IMR-90 (cell line): ENCODE measurements at regions not wholly inside any gene's neighbourhood (a gene's known extent, or its start where the extent isn't known, plus 50 kb on each side); places are given as distances from the start of the nearest gene placed in this dataset.

Experiments
- ATAC-seq: fragments of 200-7000 bp; cut with Tn5 transposase; 2 replicates; pipeline ENCODE4 v1.9.1; 2020; ENCODE audit warnings: low read depth, mild to moderate bottlenecking, moderate library complexity
- BruUV-seq: library from RNA; stranded (reverse); fragments of 400-500 nt; replicated peaks from 2 replicates; lab custom pipeline; 2021; lab: Mats Ljungman, UMichigan
- CTCF ChIA-PET: fragments of 300-600 bp; formaldehyde crosslinking; extraction: SDS; loops from one replicate; lab custom pipeline; 2021; ENCODE audit warnings: antibody characterized with exemption; lab: Yijun Ruan, JAX
- POLR2A ChIA-PET: fragments of 300-600 bp; sonication (Branson Sonifier 250); formaldehyde crosslinking; loops from one replicate; lab custom pipeline; 2022; ENCODE audit warnings: antibody characterized with exemption; ENCODE audit not compliant: unreplicated experiment; lab: Charles Lee
- DNase-seq: peaks from one replicate; pipeline ENCODE4 v3.0.0; 2013
- H2AFZ ChIP-seq: replicated peaks from 2 replicates; pipeline ENCODE3; 2013; ENCODE audit warnings: low read length, mild to moderate bottlenecking; ENCODE audit not compliant: poor library complexity
- H2AK5ac ChIP-seq: 2 replicates; pipeline ENCODE4 v1.6.1; 2013; ENCODE audit warnings: low read depth, low read length, inconsistent platforms
- H2AK9ac ChIP-seq: replicated peaks from 2 replicates; pipeline ENCODE3; 2013; ENCODE audit warnings: mild to moderate bottlenecking, low read depth, low read length, moderate library complexity; ENCODE audit not compliant: poor library complexity
- H2BK120ac ChIP-seq: 2 replicates; pipeline ENCODE4 v1.6.1; 2013; ENCODE audit warnings: low read depth, low read length, inconsistent platforms
- H2BK15ac ChIP-seq: 3 replicates; pipeline ENCODE4 v1.6.1; 2013; ENCODE audit warnings: low read depth, low read length, inconsistent platforms
- H2BK20ac ChIP-seq: 2 replicates; pipeline ENCODE4 v1.6.1; 2013; ENCODE audit warnings: low read depth, mild to moderate bottlenecking, inconsistent platforms, low read length, moderate library complexity
- H2BK5ac ChIP-seq: 2 replicates; pipeline ENCODE4 v1.6.1; 2013; ENCODE audit warnings: mild to moderate bottlenecking, low read depth, low read length, inconsistent platforms; ENCODE audit not compliant: poor library complexity, severe bottlenecking
- H3K14ac ChIP-seq: replicated peaks from 2 replicates; pipeline ENCODE4 v1.6.1; 2013; ENCODE audit warnings: low read depth, low read length, inconsistent platforms
- H3K18ac ChIP-seq: 2 replicates; pipeline ENCODE4 v1.6.1; 2013; ENCODE audit warnings: low read depth, low read length, control low read depth
- H3K23ac ChIP-seq: 2 replicates; pipeline ENCODE4 v1.6.1; 2013; ENCODE audit warnings: low read depth, low read length, inconsistent platforms
- H3K27ac ChIP-seq: 2 replicates; pipeline ENCODE4 v1.5.1; 2013; ENCODE audit warnings: mild to moderate bottlenecking, control low read depth, low read length; ENCODE audit not compliant: insufficient read depth
- H3K27me3 ChIP-seq: 2 replicates; pipeline ENCODE4 v1.6.1; 2013; ENCODE audit warnings: low read length; ENCODE audit not compliant: control insufficient read depth, insufficient read depth
- H3K36me3 ChIP-seq: 2 replicates; pipeline ENCODE4 v1.6.1; 2013; ENCODE audit warnings: low read length, mixed read lengths; ENCODE audit not compliant: control insufficient read depth, insufficient read depth
- H3K4ac ChIP-seq: 2 replicates; pipeline ENCODE4 v1.6.1; 2013; ENCODE audit warnings: low read depth, low read length, inconsistent platforms
- H3K4me1 ChIP-seq: 2 replicates; pipeline ENCODE4 v1.6.1; 2013; ENCODE audit warnings: low read length, mixed read lengths; ENCODE audit not compliant: control insufficient read depth, insufficient read depth
- H3K4me2 ChIP-seq: 2 replicates; pipeline ENCODE4 v1.6.1; 2013; ENCODE audit warnings: low read depth, mild to moderate bottlenecking, control low read depth, low read length, moderate library complexity
- H3K4me3 ChIP-seq: 2 replicates; pipeline ENCODE4 v1.5.1; 2013; ENCODE audit warnings: low read depth, mild to moderate bottlenecking, control low read depth, low read length, moderate library complexity; ENCODE audit not compliant: insufficient read depth
- H3K56ac ChIP-seq: 2 replicates; pipeline ENCODE4 v1.6.1; 2013; ENCODE audit warnings: low read length, inconsistent platforms; ENCODE audit not compliant: insufficient read depth; ENCODE audit errors: extremely low read depth
- H3K79me1 ChIP-seq, 2 experiments: 2 replicates each; pipeline ENCODE4 v1.6.1; 2013; ENCODE audit warnings: low read length in 2 of 2, inconsistent platforms in 1 of 2, low read depth in 1 of 2
- H3K9ac ChIP-seq: 2 replicates; pipeline ENCODE4 v1.6.1; 2013; ENCODE audit warnings: low read depth, low read length, control low read depth
- H3K9me1 ChIP-seq: 2 replicates; pipeline ENCODE4 v1.6.1; 2013; ENCODE audit warnings: low read length, inconsistent platforms; ENCODE audit not compliant: insufficient read depth
- H3K9me3 ChIP-seq: 2 replicates; pipeline ENCODE4 v1.6.1; 2013; ENCODE audit warnings: low read length; ENCODE audit not compliant: control insufficient read depth, insufficient read depth
- H4K20me1 ChIP-seq: 2 replicates; pipeline ENCODE4 v1.6.1; 2013; ENCODE audit warnings: low read length, inconsistent platforms; ENCODE audit not compliant: insufficient read depth
- H4K5ac ChIP-seq: 2 replicates; pipeline ENCODE4 v1.6.1; 2013; ENCODE audit warnings: mild to moderate bottlenecking, low read depth, low read length, control low read depth
- H4K8ac ChIP-seq, 2 experiments: 2 replicates each; pipeline ENCODE4 v1.6.1; 2013; ENCODE audit warnings: low read depth in 2 of 2, low read length in 2 of 2, control low read depth in 1 of 2, inconsistent platforms in 1 of 2
- H4K91ac ChIP-seq: 2 replicates; pipeline ENCODE4 v1.6.1; 2013; ENCODE audit warnings: low read depth, low read length, inconsistent platforms; ENCODE audit not compliant: insufficient read depth
- BHLHE40 ChIP-seq: fragments of 150-350 bp; IDR thresholded peaks from 2 replicates; pipeline ENCODE4 v1.6.1; 2016; ENCODE audit warnings: mild to moderate bottlenecking, low read depth, low read length
- CEBPB ChIP-seq: IDR thresholded peaks from 2 replicates; pipeline ENCODE4 v1.6.1; 2012; ENCODE audit warnings: low read depth, low read length, improper control_type of control experiment
- CHD1 ChIP-seq: IDR thresholded peaks from 2 replicates; pipeline ENCODE4 v1.6.1; 2012; ENCODE audit warnings: low read depth, low read length, improper control_type of control experiment
- FOS ChIP-seq: fragments of 150-350 bp; IDR thresholded peaks from 2 replicates; pipeline ENCODE4 v1.6.1; 2016; ENCODE audit warnings: low read depth, low read length
- MAFK ChIP-seq: IDR thresholded peaks from 2 replicates; pipeline ENCODE4 v1.6.1; 2012; ENCODE audit warnings: low read depth, low read length, improper control_type of control experiment
- MAZ ChIP-seq: IDR thresholded peaks from 2 replicates; pipeline ENCODE4 v1.6.1; 2012; ENCODE audit warnings: low read depth, mild to moderate bottlenecking, low read length, improper control_type of control experiment, moderate library complexity, borderline replicate concordance
- MXI1 ChIP-seq: IDR thresholded peaks from 2 replicates; pipeline ENCODE4 v1.6.1; 2012; ENCODE audit warnings: low read depth, mild to moderate bottlenecking, low read length, moderate library complexity, borderline replicate concordance
- NFE2L2 ChIP-seq: fragments of 150-350 bp; IDR thresholded peaks from 2 replicates; pipeline ENCODE4 v1.6.1; 2016; ENCODE audit warnings: low read depth, mild to moderate bottlenecking, low read length
- POLR2A ChIP-seq: IDR thresholded peaks from 2 replicates; pipeline ENCODE4 v1.6.1; 2012; ENCODE audit warnings: mild to moderate bottlenecking, low read depth, low read length
- RAD21 ChIP-seq: IDR thresholded peaks from 2 replicates; pipeline ENCODE4 v1.6.1; 2012; ENCODE audit warnings: low read length, improper control_type of control experiment
- RCOR1 ChIP-seq: IDR thresholded peaks from 2 replicates; pipeline ENCODE4 v1.6.1; 2012; ENCODE audit warnings: mild to moderate bottlenecking, low read length, improper control_type of control experiment; ENCODE audit not compliant: insufficient replicate concordance
- RFX5 ChIP-seq: IDR thresholded peaks from 2 replicates; pipeline ENCODE4 v1.8.0; 2012; ENCODE audit warnings: low read depth, mild to moderate bottlenecking, low read length, moderate library complexity
- SMC3 ChIP-seq: fragments of 150-350 bp; IDR thresholded peaks from 2 replicates; pipeline ENCODE4 v1.6.1; 2016; ENCODE audit warnings: low read depth, mild to moderate bottlenecking, antibody characterized with exemption, low read length, moderate library complexity
- USF2 ChIP-seq: fragments of 150-350 bp; IDR thresholded peaks from 2 replicates; pipeline ENCODE4 v1.6.1; 2017; ENCODE audit warnings: mild to moderate bottlenecking, antibody characterized with exemption, low read length, low read depth
- WGBS, 2 experiments: methylation state at CpG; one replicate each; pipeline versions ENCODE4 v1.1.5 to v1.1.7; 2013; ENCODE audit warnings: missing lambda C conversion rate in 2 of 2; ENCODE audit not compliant: insufficient read length in 1 of 2; ENCODE audit errors: extremely low coverage in 2 of 2; 5-methylcytosine and 5-hydroxymethylcytosine counted together
- dilution Hi-C: fragments of 300-500 bp; cut with HindIII; formaldehyde crosslinking; loops from one replicate; pipeline ENCODE4 v1.14.3; 2018; ENCODE audit warnings: low sequenced_read_pairs; ENCODE audit not compliant: unreplicated experiment
- in situ Hi-C: fragments of 300-500 bp; cut with MboI; formaldehyde crosslinking; loops from 3 replicates; pipeline ENCODE4 v1.14.3; 2019; ENCODE audit warnings: low sequenced_read_pairs, inconsistent platforms, mixed read lengths
- intact Hi-C: fragments of 100-400 bp; cut with micrococcal nuclease; formaldehyde crosslinking; loops from 2 replicates; pipeline ENCODE4 v1.10.0; 2022
- TF ChIP-seq, protein P1 (sequence below): conservative IDR thresholded peaks from 2 replicates; pipeline ENCODE4 v1.5.1; 2012; ENCODE audit warnings: mild to moderate bottlenecking, low read depth, low read length, improper control_type of control experiment
- TF ChIP-seq, protein P2 (sequence below): fragments of 150-350 bp; IDR thresholded peaks from 2 replicates; pipeline ENCODE4 v1.6.1; 2016; ENCODE audit warnings: low read depth, mild to moderate bottlenecking, low read length, moderate library complexity, borderline replicate concordance

GRCh38 chr6:48615041-48615440, 504.0 kb upstream of the PTCHD4 start:
- Histone ChIP-seq H4K20me1 (no peaks in the 10 kb centered on the region), H2AFZ (no peak overlapping the region), H3K4me2 (no peak overlapping the region), H3K23ac (no peak overlapping the region), H4K5ac (no peak overlapping the region), H2AK5ac (no peak overlapping the region), H3K9ac (no peak overlapping the region), H3K36me3 (no peaks in the 10 kb centered on the region), H2BK120ac (no peak overlapping the region), H3K18ac (no peak overlapping the region), H3K4ac (no peak overlapping the region), H4K91ac (no peak overlapping the region), H2BK15ac (no peak overlapping the region), H3K9me3 (no peaks in the 10 kb centered on the region), H2BK20ac (no peak overlapping the region), H3K4me3 (no peak overlapping the region), H3K79me1 (no peaks in the 10 kb centered on the region), H2BK5ac (no peak overlapping the region), H3K4me1 (no peaks in the 10 kb centered on the region), H2AK9ac (no peak overlapping the region), H3K9me1 (no peaks in the 10 kb centered on the region), H4K8ac (no peak overlapping the region), H3K27me3 (no peaks in the 10 kb centered on the region), H3K14ac (no peak overlapping the region), H3K27ac (no peak overlapping the region), H3K56ac (no peak overlapping the region)
- ChIA-PET CTCF (interaction anchor here (1.2 kb wide), 1 partner anchor 14 kb away, joined by 4 read pairs; no protein-coding TSS in a partner anchor), POLR2A (no interaction called here)
- intact Hi-C loops = no loop called here
- no CpG with 5 or more reads among the region's 2 CpGs for WGBS, 2 experiments
- BruUV-seq = no TSS peak
- dilution Hi-C loops = no loop called here
- DNase-seq (peak; percentile 30), ATAC-seq (peak; percentile 72)
- TF ChIP-seq CHD1 (no peak), RCOR1 (no peak), RAD21 (no peak), MXI1 (no peak), BHLHE40 (no peak), SMC3 (no peak), POLR2A (no peak), MAFK (no peak), CEBPB (no peak), USF2 (no peak), NFE2L2 (no peak), RFX5 (no peak), MAZ (no peak), FOS (no peak)
- TF ChIP-seq, protein P1, sequence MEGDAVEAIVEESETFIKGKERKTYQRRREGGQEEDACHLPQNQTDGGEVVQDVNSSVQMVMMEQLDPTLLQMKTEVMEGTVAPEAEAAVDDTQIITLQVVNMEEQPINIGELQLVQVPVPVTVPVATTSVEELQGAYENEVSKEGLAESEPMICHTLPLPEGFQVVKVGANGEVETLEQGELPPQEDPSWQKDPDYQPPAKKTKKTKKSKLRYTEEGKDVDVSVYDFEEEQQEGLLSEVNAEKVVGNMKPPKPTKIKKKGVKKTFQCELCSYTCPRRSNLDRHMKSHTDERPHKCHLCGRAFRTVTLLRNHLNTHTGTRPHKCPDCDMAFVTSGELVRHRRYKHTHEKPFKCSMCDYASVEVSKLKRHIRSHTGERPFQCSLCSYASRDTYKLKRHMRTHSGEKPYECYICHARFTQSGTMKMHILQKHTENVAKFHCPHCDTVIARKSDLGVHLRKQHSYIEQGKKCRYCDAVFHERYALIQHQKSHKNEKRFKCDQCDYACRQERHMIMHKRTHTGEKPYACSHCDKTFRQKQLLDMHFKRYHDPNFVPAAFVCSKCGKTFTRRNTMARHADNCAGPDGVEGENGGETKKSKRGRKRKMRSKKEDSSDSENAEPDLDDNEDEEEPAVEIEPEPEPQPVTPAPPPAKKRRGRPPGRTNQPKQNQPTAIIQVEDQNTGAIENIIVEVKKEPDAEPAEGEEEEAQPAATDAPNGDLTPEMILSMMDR = no peak
- TF ChIP-seq, protein P2, sequence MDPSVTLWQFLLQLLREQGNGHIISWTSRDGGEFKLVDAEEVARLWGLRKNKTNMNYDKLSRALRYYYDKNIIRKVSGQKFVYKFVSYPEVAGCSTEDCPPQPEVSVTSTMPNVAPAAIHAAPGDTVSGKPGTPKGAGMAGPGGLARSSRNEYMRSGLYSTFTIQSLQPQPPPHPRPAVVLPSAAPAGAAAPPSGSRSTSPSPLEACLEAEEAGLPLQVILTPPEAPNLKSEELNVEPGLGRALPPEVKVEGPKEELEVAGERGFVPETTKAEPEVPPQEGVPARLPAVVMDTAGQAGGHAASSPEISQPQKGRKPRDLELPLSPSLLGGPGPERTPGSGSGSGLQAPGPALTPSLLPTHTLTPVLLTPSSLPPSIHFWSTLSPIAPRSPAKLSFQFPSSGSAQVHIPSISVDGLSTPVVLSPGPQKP = no peak
- in situ Hi-C loops = no loop called here
